ENCODE measurements at regions not wholly inside any gene's neighbourhood (a gene's known extent, or its start where the extent isn't known, plus 50 kb on each side); places are given as distances from the start of the nearest gene placed in this dataset.

DNA sequence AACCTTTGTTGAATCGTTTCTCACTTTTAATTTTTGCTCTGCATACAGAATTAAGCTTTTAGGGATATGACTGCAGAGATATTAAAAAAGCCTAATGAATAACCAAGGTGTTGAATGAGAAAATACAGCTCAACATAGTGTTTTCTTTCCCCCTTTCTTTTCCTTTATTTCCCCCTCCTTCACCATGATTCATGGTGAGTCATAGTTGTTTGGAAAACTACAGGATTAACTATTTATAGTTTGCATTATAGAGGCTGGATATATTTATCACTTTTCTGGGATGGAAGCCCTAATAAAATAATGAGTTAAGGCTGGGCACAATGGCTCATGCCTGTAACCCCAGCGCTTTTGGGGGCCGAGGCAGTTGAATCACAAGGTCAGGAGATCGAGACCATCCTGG is 115.0 kb downstream of the DNAJB9 start:
- no peaks in the 10 kb centered on the region for H3K9me3 ChIP-seq
- intact Hi-C loops (cut with DNase I) = no loop called here
- H3K27me3 ChIP-seq (replicated peaks; ENCODE audit: insufficient read depth) = no peaks in the 10 kb centered on the region
- no peak for TF ChIP-seq POLR2AphosphoS5 (IDR thresholded peaks at IDR 0.05)
- TF ChIP-seq, protein P1, sequence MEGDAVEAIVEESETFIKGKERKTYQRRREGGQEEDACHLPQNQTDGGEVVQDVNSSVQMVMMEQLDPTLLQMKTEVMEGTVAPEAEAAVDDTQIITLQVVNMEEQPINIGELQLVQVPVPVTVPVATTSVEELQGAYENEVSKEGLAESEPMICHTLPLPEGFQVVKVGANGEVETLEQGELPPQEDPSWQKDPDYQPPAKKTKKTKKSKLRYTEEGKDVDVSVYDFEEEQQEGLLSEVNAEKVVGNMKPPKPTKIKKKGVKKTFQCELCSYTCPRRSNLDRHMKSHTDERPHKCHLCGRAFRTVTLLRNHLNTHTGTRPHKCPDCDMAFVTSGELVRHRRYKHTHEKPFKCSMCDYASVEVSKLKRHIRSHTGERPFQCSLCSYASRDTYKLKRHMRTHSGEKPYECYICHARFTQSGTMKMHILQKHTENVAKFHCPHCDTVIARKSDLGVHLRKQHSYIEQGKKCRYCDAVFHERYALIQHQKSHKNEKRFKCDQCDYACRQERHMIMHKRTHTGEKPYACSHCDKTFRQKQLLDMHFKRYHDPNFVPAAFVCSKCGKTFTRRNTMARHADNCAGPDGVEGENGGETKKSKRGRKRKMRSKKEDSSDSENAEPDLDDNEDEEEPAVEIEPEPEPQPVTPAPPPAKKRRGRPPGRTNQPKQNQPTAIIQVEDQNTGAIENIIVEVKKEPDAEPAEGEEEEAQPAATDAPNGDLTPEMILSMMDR (IDR thresholded peaks at IDR 0.05) = no peak
- no peak for TF ChIP-seq POLR2A (IDR thresholded peaks at IDR 0.05)
- no peaks in the 10 kb centered on the region for H3K36me3 ChIP-seq
- no peaks in the 10 kb centered on the region for H3K4me1 ChIP-seq (replicated peaks)
- DNase-seq (ENCODE audit: low spot score) = no peak
- no peak overlapping the region for H3K4me3 ChIP-seq
- H3K27ac ChIP-seq = no peak overlapping the region
- whole genome bisulfite sequencing = 94% methylated on average over 4 of the region's 4 CpGs

DNA sequence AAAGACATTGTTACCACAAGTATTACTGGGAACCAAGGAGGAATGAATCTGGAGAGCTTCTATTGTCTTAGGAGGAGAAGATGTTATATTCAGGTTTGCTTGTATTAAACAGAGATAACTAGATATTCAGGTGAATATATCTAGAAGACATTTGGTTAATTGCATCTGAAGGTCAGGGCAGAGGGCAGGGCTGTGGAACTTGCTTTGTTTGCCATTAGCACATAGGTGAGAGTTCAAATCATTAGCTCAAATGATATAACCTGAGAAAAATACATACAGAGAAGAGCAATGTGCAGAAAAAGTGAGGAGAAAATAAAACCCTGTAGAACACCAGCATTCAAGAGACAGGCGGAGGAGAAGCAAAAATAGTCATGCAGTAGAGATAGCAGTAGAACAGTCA is 116.8 kb downstream of the DNAJB9 start:
- H3K4me1 ChIP-seq (replicated peaks) = no peaks in the 10 kb centered on the region
- intact Hi-C loops (cut with DNase I) = no loop called here

DNA sequence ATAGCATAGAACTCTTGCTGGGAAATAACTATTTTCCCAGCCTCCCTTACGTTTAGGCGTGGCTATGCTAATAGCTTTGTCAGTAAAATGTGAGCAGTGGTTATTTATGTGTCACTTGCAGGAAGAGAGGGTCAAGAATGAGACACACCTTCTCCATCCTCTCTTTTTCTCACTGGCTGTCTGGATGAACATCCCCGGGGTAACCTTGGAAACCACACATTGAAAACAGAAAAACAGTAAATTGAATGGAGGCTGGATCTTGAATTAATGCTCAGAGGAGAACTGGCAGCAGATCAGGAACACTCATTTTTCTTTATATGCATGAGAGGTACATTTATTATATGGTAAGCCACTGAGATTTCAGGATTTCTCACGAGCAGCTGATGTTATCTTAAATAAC is 127.6 kb downstream of the DNAJB9 start:
- H3K4me3 ChIP-seq = no peak overlapping the region
- no peaks in the 10 kb centered on the region for H3K36me3 ChIP-seq
- WGBS = 58% methylated on average over 4 of the region's 4 CpGs
- no peak for DNase-seq (ENCODE audit: low spot score)
- intact Hi-C loops (cut with DNase I) = no loop called here
- no peaks in the 10 kb centered on the region for H3K27me3 ChIP-seq (replicated peaks; ENCODE audit: insufficient read depth)
- no peaks in the 10 kb centered on the region for H3K4me1 ChIP-seq (replicated peaks)
- H3K27ac ChIP-seq = no peak overlapping the region
- H3K9me3 ChIP-seq = no peaks in the 10 kb centered on the region
- TF ChIP-seq POLR2A (IDR thresholded peaks at IDR 0.05) (no peak), POLR2AphosphoS5 (IDR thresholded peaks at IDR 0.05) (no peak)
- TF ChIP-seq, protein P1 (IDR thresholded peaks at IDR 0.05) = no peak

More for the DNA sequence above, 116.8 kb downstream of the DNAJB9 start:
- Histone ChIP-seq H3K9me3 (no peaks in the 10 kb centered on the region), H3K36me3 (no peaks in the 10 kb centered on the region), H3K4me3 (no peak overlapping the region), H3K27me3 (replicated peaks; ENCODE audit: insufficient read depth) (no peaks in the 10 kb centered on the region), H3K27ac (no peak overlapping the region)
- no peak for DNase-seq (ENCODE audit: low spot score)
- TF ChIP-seq POLR2AphosphoS5 (IDR thresholded peaks at IDR 0.05) (no peak), POLR2A (IDR thresholded peaks at IDR 0.05) (no peak)
- TF ChIP-seq, protein P1 (IDR thresholded peaks at IDR 0.05) = no peak
- 83% methylated on average over 1 of the region's 1 CpG for WGBS

DNA sequence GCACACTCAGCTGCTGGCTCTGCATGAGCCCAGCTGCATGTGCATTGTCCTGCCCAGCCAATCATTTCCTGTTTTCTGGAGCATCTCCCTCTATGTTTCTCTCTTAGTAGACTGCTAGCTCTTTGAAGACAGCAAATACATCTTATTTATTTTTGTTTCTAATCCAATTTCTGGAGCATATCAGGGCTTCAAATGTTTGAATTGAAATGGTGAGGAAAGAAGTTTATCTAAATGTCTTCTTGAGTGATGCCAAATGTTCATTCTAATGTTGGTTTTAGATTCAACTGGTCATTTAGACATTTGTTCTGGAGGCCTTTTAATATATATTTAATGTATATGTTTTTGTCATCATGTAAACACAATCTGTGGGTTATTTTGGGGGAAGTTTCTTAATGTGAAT is 141.9 kb downstream of the DNAJB9 start:
- no peak for DNase-seq (ENCODE audit: low spot score)
- intact Hi-C loops (cut with DNase I) = no loop called here
- H3K4me3 ChIP-seq = no peak overlapping the region
- TF ChIP-seq POLR2AphosphoS5 (IDR thresholded peaks at IDR 0.05) = no peak
- TF ChIP-seq, protein P1 (IDR thresholded peaks at IDR 0.05) = no peak
- TF ChIP-seq POLR2A (IDR thresholded peaks at IDR 0.05) = no peak
- H3K4me1 ChIP-seq (replicated peaks) = no peaks in the 10 kb centered on the region
- no peaks in the 10 kb centered on the region for H3K27me3 ChIP-seq (replicated peaks; ENCODE audit: insufficient read depth)
- no peaks in the 10 kb centered on the region for H3K36me3 ChIP-seq
- H3K9me3 ChIP-seq = no peaks in the 10 kb centered on the region
- H3K27ac ChIP-seq = no peak overlapping the region

DNA sequence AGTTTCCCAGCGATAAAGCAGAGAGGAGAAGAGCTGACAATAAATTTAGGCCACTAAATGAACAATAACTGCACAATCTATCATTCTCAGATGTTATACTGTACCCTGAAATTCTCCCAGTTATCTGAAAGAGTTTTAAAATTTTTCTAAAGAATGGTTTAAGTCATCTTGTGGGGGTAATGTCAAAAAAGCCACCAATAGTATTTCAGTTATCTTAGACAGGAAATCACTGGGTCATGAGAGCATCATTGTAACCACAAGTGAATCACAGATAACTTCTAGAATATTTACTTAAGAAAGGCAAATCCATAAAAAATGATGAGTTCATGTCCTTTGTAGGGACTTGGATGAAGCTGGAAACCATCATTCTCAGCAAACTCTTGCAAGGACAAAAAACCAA is 147.1 kb downstream of the DNAJB9 start:
- intact Hi-C loops (cut with DNase I) = no loop called here
- TF ChIP-seq, protein P1 (IDR thresholded peaks at IDR 0.05) = no peak
- TF ChIP-seq POLR2A (IDR thresholded peaks at IDR 0.05) = no peak
- no peak for TF ChIP-seq POLR2AphosphoS5 (IDR thresholded peaks at IDR 0.05)
- H3K27me3 ChIP-seq (replicated peaks; ENCODE audit: insufficient read depth) = no peaks in the 10 kb centered on the region

More for the DNA sequence above, 147.1 kb downstream of the DNAJB9 start:
- DNase-seq (ENCODE audit: low spot score) = no peak
- Histone ChIP-seq H3K4me1 (replicated peaks) (no peaks in the 10 kb centered on the region), H3K36me3 (no peaks in the 10 kb centered on the region), H3K9me3 (no peaks in the 10 kb centered on the region), H3K27ac (no peak overlapping the region), H3K4me3 (no peak overlapping the region)
- 48% methylated on average over 1 of the region's 1 CpG for WGBS
